GM19438 (cell line): ENCODE measurements at regions not wholly inside any gene's neighbourhood (a gene's known extent, or its start where the extent isn't known, plus 50 kb on each side); places are given as distances from the start of the nearest gene placed in this dataset.

Source experiments
- ATAC-seq: cut with Tn5 transposase; IDR thresholded peaks from one replicate; pipeline ENCODE4 v1.9.1; 2021; ENCODE audit warnings: low read depth; ENCODE audit not compliant: unreplicated experiment

- ATAC-seq = no peak
These were observed 1001.6 kb upstream of the CDH8 start for GRCh38 chr16:63037761-63038396.

GRCh38 chr16:63018581-63019223, 982.5 kb upstream of the CDH8 start:
- no peak for ATAC-seq

- no peak for ATAC-seq
These were observed 972.5 kb upstream of the CDH8 start for GRCh38 chr16:63008688-63009087.

DNA sequence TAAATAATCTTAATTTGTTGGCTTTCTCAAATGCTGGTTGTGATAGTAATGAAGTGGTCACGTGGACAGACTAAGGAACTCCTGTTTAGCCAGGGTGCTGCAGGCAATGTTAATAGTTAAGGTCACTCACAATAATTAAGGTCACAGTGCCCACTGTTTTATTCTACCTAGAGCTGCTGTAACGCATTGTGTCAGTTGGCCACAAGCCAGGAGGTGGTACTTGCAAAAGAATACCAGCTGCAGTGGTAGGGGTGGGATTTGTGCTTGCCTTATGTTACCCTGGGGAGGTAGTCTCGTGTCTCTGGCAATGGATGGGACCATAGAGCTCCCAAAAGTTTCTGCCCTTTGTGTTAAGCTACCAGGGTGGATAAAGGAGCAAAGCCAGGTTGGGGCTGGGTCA, 969.1 kb upstream of the CDH8 start:
- ATAC-seq = no peak

- no peak for ATAC-seq
These were observed 953.2 kb upstream of the CDH8 start for GRCh38 chr16:62989480-62989879.

GRCh38 chr16:62985722-62986121, 949.5 kb upstream of the CDH8 start:
- no peak for ATAC-seq

GRCh38 chr16:62978451-62978850, 942.2 kb upstream of the CDH8 start:
- ATAC-seq = no peak

DNA sequence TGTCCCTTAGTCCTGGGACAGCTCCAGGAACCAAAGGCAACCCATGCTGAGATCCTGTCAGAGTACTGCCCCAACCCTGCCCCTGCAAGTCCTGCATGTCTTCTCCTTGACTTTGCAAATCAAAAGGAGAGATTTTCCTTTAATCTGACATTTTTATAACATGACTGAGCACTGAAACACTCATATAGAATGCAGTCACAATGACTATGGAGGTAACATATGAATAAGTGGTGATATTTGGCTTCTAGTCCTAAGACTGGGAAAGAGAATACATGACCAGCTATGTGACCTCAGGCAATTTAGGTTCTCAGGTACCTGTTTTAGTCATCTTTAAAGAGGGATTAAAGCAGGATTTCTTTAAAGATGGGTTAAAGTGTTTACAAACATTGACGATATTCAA, 941.6 kb upstream of the CDH8 start:
- ATAC-seq = no peak

- ATAC-seq = no peak
These were observed 938.2 kb upstream of the CDH8 start for GRCh38 chr16:62974424-62974823.

GRCh38 chr16:62970851-62971250, 934.6 kb upstream of the CDH8 start:
- ATAC-seq = no peak

- ATAC-seq = no peak
These were observed 933.6 kb upstream of the CDH8 start for GRCh38 chr16:62969711-62970318.

- ATAC-seq = no peak
These were observed 931.4 kb upstream of the CDH8 start for GRCh38 chr16:62967611-62968010.

GRCh38 chr16:62967163-62967562, 930.9 kb upstream of the CDH8 start:
- no peak for ATAC-seq

GRCh38 chr16:62966626-62967025, 930.4 kb upstream of the CDH8 start:
- ATAC-seq = no peak

DNA sequence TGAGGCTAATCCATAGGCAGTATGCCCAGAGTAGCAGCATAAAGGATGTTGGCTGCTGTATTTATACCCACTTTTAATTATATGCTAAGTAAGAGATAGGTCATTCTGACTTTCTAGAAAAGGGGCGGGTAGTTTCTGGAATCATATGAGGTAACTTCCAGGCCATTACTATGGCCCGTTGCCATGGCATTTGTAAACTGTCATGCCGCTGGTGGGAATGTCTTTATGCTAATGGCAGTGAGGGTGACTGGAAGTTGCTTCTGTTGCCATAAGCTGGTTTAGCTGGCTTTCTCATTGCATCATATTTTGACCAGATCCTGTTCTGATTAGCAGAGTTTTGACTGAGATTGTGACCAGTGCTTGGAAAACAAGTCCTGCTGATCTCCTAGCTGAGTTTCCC, 929.6 kb upstream of the CDH8 start:
- no peak for ATAC-seq

GRCh38 chr16:62963846-62964245, 927.6 kb upstream of the CDH8 start:
- ATAC-seq = no peak

- no peak for ATAC-seq
These were observed 918.8 kb upstream of the CDH8 start for GRCh38 chr16:62955033-62955349.

GRCh38 chr16:62954144-62955032, 918.1 kb upstream of the CDH8 start:
- ATAC-seq = no peak

GRCh38 chr16:62950351-62950750, 914.1 kb upstream of the CDH8 start:
- no peak for ATAC-seq

- no peak for ATAC-seq
These were observed 904.3 kb upstream of the CDH8 start for GRCh38 chr16:62940569-62940968.

DNA sequence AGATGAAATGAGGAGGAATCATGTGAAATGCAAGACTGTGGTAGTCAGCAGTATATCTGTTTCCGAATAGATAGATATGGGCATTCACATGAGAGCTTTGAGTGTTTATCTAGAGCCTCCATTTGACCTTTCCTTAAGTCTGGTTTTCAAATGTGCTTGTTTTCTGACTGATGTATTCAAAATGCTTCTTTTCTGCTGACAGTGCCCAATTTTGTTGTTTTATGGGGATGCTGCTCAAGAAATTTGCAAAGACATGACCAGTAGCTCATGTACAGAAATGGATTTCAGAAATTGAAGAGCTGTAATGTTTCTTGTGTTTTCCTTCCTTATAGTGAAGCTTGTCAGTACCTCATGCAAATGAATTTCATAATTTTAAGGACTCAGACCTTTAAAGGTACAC, 903.4 kb upstream of the CDH8 start:
- ATAC-seq = no peak
